HL-60 (cell line): ENCODE measurements at regions not wholly inside any gene's neighbourhood (a gene's known extent, or its start where the extent isn't known, plus 50 kb on each side); places are given as distances from the start of the nearest gene placed in this dataset.

Experiments used
- CTCF ChIP-seq: IDR thresholded peaks from one replicate; pipeline ENCODE4 v1.5.1; 2011; ENCODE audit warnings: low read length, control low read depth, inconsistent platforms; ENCODE audit not compliant: insufficient read depth
- POLR2AphosphoS5 ChIP-seq: IDR thresholded peaks from 2 replicates; pipeline ENCODE4 v1.6.1; 2012; ENCODE audit warnings: low read depth
- REST ChIP-seq: IDR thresholded peaks from 2 replicates; pipeline ENCODE4 v1.6.1; 2012; ENCODE audit warnings: low read depth; ENCODE audit not compliant: insufficient replicate concordance

GRCh38 chr12:73106896-73107295, 834.7 kb downstream of the TRHDE start:
- TF ChIP-seq CTCF (no peak), REST (no peak), POLR2AphosphoS5 (no peak)
